Sciatic nerve (tissue), 2 donors: ENCODE measurements at regions not wholly inside any gene's neighbourhood (a gene's known extent, or its start where the extent isn't known, plus 50 kb on each side); places are given as distances from the start of the nearest gene placed in this dataset.

Experiments used
- ATAC-seq: fragments of 200-7000 bp; cut with Tn5 transposase; one replicate; pipeline ENCODE4 v1.9.1; 2020; ENCODE audit warnings: mild to moderate bottlenecking, moderate library complexity
- DNase-seq: peaks from one replicate; pipeline ENCODE4 v3.0.0-alpha.2; 2020; ENCODE audit warnings: low spot score
- intact Hi-C: fragments of 100-400 bp; cut with DNase I; formaldehyde crosslinking; loops from one replicate; pipeline ENCODE4 v1.14.2; 2022
- donor health status: DM: no; HTN: no; CAD: no.
- donor health status: DM: no; HTN: no; CAD: no.

- no peak for DNase-seq
- intact Hi-C loops: no loop called here
- no peak for ATAC-seq
These were observed 143.0 kb upstream of the AHI1 start for GRCh38 chr6:135640449-135641111.

- intact Hi-C loops: no loop called here
- ATAC-seq (no peak), DNase-seq (no peak)
These were observed 145.4 kb upstream of the AHI1 start for GRCh38 chr6:135642912-135643311.

- intact Hi-C loops: no loop called here
- ATAC-seq (no peak), DNase-seq (no peak)
These were observed 146.9 kb upstream of the AHI1 start for GRCh38 chr6:135644394-135644793.

GRCh38 chr6:135647521-135647920, 150.0 kb upstream of the AHI1 start:
- intact Hi-C loops: no loop called here
- no peak for ATAC-seq

GRCh38 chr6:135651964-135652755, 154.6 kb upstream of the AHI1 start:
- DNase-seq (no peak), ATAC-seq (no peak)
- intact Hi-C loops: no loop called here

More at GRCh38 chr6:135647521-135647920, 150.0 kb upstream of the AHI1 start:
- DNase-seq: no peak

- no peak for DNase-seq
These were observed 157.5 kb upstream of the AHI1 start for GRCh38 chr6:135655055-135655454.

GRCh38 chr6:135657207-135657606, 159.7 kb upstream of the AHI1 start:
- intact Hi-C loops: no loop called here
- DNase-seq: no peak
- ATAC-seq: no peak

More at GRCh38 chr6:135655055-135655454, 157.5 kb upstream of the AHI1 start:
- intact Hi-C loops: no loop called here
- no peak for ATAC-seq

GRCh38 chr6:135658481-135658880, 160.9 kb upstream of the AHI1 start:
- DNase-seq (no peak), ATAC-seq (no peak)
- intact Hi-C loops: no loop called here

GRCh38 chr6:135658916-135659315, 161.4 kb upstream of the AHI1 start:
- intact Hi-C loops: no loop called here
- no peak for DNase-seq
- ATAC-seq: no peak

GRCh38 chr6:135664527-135664926, 167.0 kb upstream of the AHI1 start:
- intact Hi-C loops: no loop called here
- no peak for ATAC-seq
- no peak for DNase-seq

GRCh38 chr6:135665935-135666334, 168.4 kb upstream of the AHI1 start:
- no peak for DNase-seq
- no peak for ATAC-seq
- intact Hi-C loops: no loop called here

- ATAC-seq (peak; percentile 76), DNase-seq (peak; percentile 59)
- intact Hi-C loops: no loop called here
These were observed 170.3 kb upstream of the AHI1 start for GRCh38 chr6:135667691-135668455.

GRCh38 chr6:135672256-135672655, 174.7 kb upstream of the AHI1 start:
- no peak for DNase-seq
- intact Hi-C loops: no loop called here
- no peak for ATAC-seq

GRCh38 chr6:135673501-135674309, 176.2 kb upstream of the AHI1 start:
- no peak for DNase-seq
- intact Hi-C loops: no loop called here
- ATAC-seq: no peak

- ATAC-seq (no peak), DNase-seq (no peak)
- intact Hi-C loops: no loop called here
These were observed 176.5 kb upstream of the PDE7B start for GRCh38 chr6:135675026-135675425.

- ATAC-seq (no peak), DNase-seq (no peak)
- intact Hi-C loops: no loop called here
These were observed 175.6 kb upstream of the PDE7B start for GRCh38 chr6:135675862-135676261.

- no peak for DNase-seq
- ATAC-seq: no peak
- intact Hi-C loops: no loop called here
These were observed 170.3 kb upstream of the PDE7B start for GRCh38 chr6:135680964-135681913.

GRCh38 chr6:135686784-135687301, 164.7 kb upstream of the PDE7B start:
- DNase-seq (no peak), ATAC-seq (peak; percentile 82)
- intact Hi-C loops: no loop called here
